Endothelial cell of umbilical vein (primary cell): ENCODE measurements at regions not wholly inside any gene's neighbourhood (a gene's known extent, or its start where the extent isn't known, plus 50 kb on each side); places are given as distances from the start of the nearest gene placed in this dataset.

ENCODE experiments used
- EZH2 ChIP-seq: IDR thresholded peaks from 2 replicates; pipeline ENCODE4 v1.6.1; 2012; ENCODE audit warnings: borderline replicate concordance, low read depth, mild to moderate bottlenecking, moderate library complexity, low read length, inconsistent platforms; ENCODE audit not compliant: severe bottlenecking
- FOS ChIP-seq: IDR thresholded peaks from 2 replicates; pipeline ENCODE4 v1.6.1; 2011; ENCODE audit warnings: mild to moderate bottlenecking, low read length, moderate library complexity, borderline replicate concordance; ENCODE audit not compliant: insufficient read depth
- POLR2A ChIP-seq: IDR thresholded peaks from 2 replicates; pipeline ENCODE4 v1.6.1; 2012; ENCODE audit warnings: low read depth, mild to moderate bottlenecking, control low read depth, low read length
- POLR2AphosphoS5 ChIP-seq: IDR thresholded peaks from 2 replicates; pipeline ENCODE4 v1.6.1; 2012; ENCODE audit warnings: low read depth, mild to moderate bottlenecking, control low read depth, low read length, moderate library complexity; ENCODE audit not compliant: insufficient read depth
- TF ChIP-seq, protein P1 (sequence below), 2 donors: IDR thresholded peaks; 1 replicate in 1 of 2; 2 replicates in 1 of 2; pipeline ENCODE4 v1.5.1; 2011; ENCODE audit warnings: low read length in 2 of 2, mild to moderate bottlenecking in 2 of 2, moderate library complexity in 2 of 2, control low read depth in 1 of 2, inconsistent platforms in 1 of 2, low read depth in 1 of 2; ENCODE audit not compliant: insufficient read depth in 1 of 2; ENCODE audit errors: extremely low read depth in 1 of 2
- TF ChIP-seq, protein P2 (sequence below): IDR thresholded peaks from 2 replicates; pipeline ENCODE4 v1.6.1; 2011; ENCODE audit not compliant: insufficient read depth, insufficient read length

DNA sequence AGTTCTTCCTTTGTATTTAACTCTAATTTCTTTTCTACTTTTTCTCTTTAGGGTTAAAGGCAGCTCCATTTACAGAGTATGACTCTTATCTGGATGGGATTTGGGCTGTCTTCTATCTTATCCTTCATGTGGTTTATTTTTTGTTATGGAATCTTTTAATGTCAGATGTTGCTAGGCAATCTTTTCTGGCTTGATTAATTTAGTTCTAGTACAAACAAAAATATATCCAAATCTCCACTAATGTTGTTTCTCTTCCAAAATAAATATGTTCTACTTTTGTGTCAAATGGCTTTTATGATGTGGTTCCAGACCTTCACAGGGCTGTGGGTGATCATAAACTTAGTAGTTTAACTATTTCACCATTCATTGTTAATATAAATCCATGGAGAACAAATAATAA lies 246.9 kb downstream of the AHR start:
- TF ChIP-seq, protein P1, sequence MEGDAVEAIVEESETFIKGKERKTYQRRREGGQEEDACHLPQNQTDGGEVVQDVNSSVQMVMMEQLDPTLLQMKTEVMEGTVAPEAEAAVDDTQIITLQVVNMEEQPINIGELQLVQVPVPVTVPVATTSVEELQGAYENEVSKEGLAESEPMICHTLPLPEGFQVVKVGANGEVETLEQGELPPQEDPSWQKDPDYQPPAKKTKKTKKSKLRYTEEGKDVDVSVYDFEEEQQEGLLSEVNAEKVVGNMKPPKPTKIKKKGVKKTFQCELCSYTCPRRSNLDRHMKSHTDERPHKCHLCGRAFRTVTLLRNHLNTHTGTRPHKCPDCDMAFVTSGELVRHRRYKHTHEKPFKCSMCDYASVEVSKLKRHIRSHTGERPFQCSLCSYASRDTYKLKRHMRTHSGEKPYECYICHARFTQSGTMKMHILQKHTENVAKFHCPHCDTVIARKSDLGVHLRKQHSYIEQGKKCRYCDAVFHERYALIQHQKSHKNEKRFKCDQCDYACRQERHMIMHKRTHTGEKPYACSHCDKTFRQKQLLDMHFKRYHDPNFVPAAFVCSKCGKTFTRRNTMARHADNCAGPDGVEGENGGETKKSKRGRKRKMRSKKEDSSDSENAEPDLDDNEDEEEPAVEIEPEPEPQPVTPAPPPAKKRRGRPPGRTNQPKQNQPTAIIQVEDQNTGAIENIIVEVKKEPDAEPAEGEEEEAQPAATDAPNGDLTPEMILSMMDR (IDR thresholded peaks at IDR 0.05; ENCODE audit: extremely low read depth in 1 of 2, insufficient read depth in 1 of 2, low read depth in 1 of 2, low read length in 2 of 2) = no peak
- TF ChIP-seq POLR2A (no peak), POLR2AphosphoS5 (no peak), EZH2 (no peak), FOS (no peak)
- TF ChIP-seq, protein P2, sequence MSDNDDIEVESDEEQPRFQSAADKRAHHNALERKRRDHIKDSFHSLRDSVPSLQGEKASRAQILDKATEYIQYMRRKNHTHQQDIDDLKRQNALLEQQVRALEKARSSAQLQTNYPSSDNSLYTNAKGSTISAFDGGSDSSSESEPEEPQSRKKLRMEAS = no peak
